ENCODE measurements at regions not wholly inside any gene's neighbourhood (a gene's known extent, or its start where the extent isn't known, plus 50 kb on each side); places are given as distances from the start of the nearest gene placed in this dataset.

DNA sequence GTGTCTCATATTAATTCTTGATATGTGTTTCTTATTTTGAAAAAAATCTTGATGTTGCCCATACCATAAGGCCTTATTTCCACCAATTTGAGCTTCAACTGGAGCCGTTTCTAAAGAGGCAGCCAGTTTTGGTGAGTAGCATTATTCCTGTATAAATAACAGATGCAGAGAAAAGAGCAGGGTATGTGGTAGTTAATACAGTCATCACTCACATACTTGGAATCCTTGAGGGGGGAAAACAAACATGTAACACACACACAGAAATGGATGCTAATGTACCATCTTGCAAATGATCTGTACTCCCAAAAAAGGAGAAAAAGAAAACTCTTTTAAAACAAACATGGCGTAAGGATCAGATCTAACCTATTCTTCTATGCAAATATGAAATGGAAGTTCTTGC is 389.7 kb downstream of the GPM6A start:
- Histone ChIP-seq H3K27me3 (ENCODE audit: control insufficient read depth, insufficient read depth, low read length, poor library complexity, severe bottlenecking) (no peaks in the 10 kb centered on the region), H3K4me3 (ENCODE audit: low read length) (no peak overlapping the region), H3K27ac (ENCODE audit: low read depth, low read length) (no peak overlapping the region), H3K9ac (ENCODE audit: extremely low read depth, low read length, poor library complexity, severe bottlenecking) (no peak overlapping the region), H3K4me1 (ENCODE audit: control insufficient read depth, insufficient read depth, low read length) (no peaks in the 10 kb centered on the region), H3K36me3 (ENCODE audit: control insufficient read depth, insufficient read depth, low read length) (no peaks in the 10 kb centered on the region), H3K9me3 (ENCODE audit: control insufficient read depth, low read length) (no peaks in the 10 kb centered on the region)
- H3K27ac Mint-ChIP-seq, result no peak overlapping the region
- peaks cover 6% of the 10 kb centered on the region for H3K4me1 Mint-ChIP-seq
- no peaks in the 10 kb centered on the region for H3K27me3 Mint-ChIP-seq (ENCODE audit: insufficient read depth)
- no peak overlapping the region for H3K4me3 Mint-ChIP-seq
- TF ChIP-seq, protein P1, sequence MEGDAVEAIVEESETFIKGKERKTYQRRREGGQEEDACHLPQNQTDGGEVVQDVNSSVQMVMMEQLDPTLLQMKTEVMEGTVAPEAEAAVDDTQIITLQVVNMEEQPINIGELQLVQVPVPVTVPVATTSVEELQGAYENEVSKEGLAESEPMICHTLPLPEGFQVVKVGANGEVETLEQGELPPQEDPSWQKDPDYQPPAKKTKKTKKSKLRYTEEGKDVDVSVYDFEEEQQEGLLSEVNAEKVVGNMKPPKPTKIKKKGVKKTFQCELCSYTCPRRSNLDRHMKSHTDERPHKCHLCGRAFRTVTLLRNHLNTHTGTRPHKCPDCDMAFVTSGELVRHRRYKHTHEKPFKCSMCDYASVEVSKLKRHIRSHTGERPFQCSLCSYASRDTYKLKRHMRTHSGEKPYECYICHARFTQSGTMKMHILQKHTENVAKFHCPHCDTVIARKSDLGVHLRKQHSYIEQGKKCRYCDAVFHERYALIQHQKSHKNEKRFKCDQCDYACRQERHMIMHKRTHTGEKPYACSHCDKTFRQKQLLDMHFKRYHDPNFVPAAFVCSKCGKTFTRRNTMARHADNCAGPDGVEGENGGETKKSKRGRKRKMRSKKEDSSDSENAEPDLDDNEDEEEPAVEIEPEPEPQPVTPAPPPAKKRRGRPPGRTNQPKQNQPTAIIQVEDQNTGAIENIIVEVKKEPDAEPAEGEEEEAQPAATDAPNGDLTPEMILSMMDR (conservative IDR thresholded peaks at IDR 0.05), result no peak
- WGBS, 2 experiments (ENCODE audit: insufficient coverage in 1 of 2, insufficient read length in 1 of 2), result 80% methylated on average over 2 of the region's 2 CpGs; no CpG with 5 or more reads in 1 of the 2 experiments
- no peaks in the 10 kb centered on the region for H3K9me3 Mint-ChIP-seq
- no peak for DNase-seq
- H3K36me3 Mint-ChIP-seq (ENCODE audit: low read depth), result no peaks in the 10 kb centered on the region

DNA sequence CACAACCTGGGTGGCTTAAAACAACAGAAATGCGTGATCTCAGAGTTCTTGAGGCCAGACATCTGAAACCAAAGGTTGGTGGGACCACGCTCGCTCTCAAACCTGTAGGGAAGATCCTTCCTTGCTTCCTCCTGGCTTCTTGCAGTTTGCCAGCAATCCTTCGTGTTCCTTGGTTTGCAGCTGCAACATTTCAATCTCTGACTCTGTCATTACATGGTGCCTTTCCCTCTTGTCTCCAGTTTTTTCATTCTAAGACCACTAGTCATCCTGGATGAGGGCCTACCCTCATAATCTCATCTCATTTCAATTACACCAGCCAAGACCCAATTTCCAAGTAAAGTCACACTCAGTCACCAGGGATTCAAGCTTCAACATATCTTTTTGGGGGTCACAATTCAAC is 388.0 kb downstream of the GPM6A start:
- Mint-ChIP-seq H3K4me3 (no peak overlapping the region), H3K27me3 (ENCODE audit: insufficient read depth) (peaks cover 2% of the 10 kb centered on the region), H3K4me1 (peaks cover 6% of the 10 kb centered on the region), H3K27ac (no peak overlapping the region), H3K9me3 (peaks cover 4% of the 10 kb centered on the region), H3K36me3 (ENCODE audit: low read depth) (no peaks in the 10 kb centered on the region)
- H3K27me3 ChIP-seq (ENCODE audit: control insufficient read depth, insufficient read depth, low read length, poor library complexity, severe bottlenecking), result no peaks in the 10 kb centered on the region
- H3K4me1 ChIP-seq (ENCODE audit: control insufficient read depth, insufficient read depth, low read length), result no peaks in the 10 kb centered on the region
- no peak overlapping the region for H3K4me3 ChIP-seq (ENCODE audit: low read length)
- no peaks in the 10 kb centered on the region for H3K36me3 ChIP-seq (ENCODE audit: control insufficient read depth, insufficient read depth, low read length)
- no peaks in the 10 kb centered on the region for H3K9me3 ChIP-seq (ENCODE audit: control insufficient read depth, low read length)
- WGBS, 2 experiments (ENCODE audit: insufficient coverage in 1 of 2, insufficient read length in 1 of 2), result 92 to 95% methylated on average over 4 of the region's 4 CpGs
- no peak for DNase-seq
- TF ChIP-seq, protein P1 (conservative IDR thresholded peaks at IDR 0.05), result no peak
- no peak overlapping the region for H3K9ac ChIP-seq (ENCODE audit: extremely low read depth, low read length, poor library complexity, severe bottlenecking)
- no peak overlapping the region for H3K27ac ChIP-seq (ENCODE audit: low read depth, low read length)

DNA sequence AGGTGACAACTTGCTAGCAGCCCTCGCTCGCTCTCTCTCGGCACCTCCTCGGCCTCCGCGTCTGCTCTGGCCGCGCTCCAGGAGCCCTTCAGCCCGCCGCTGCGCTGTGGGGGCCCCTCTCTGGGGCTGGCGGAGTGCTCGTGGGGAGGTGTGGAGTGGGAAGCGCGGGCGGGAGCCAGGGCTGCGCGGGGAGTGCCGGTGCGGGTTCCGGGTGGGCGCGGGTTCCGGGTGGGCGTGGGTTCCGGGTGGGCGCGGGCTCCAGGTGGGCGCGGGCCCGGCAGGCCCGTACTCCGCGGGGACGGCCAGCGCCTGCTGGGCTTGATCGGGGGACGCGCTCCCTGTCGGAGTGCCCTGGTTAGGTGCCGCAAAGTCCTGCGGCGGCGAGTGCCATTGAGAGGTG is 384.3 kb downstream of the GPM6A start:
- no peak overlapping the region for H3K4me3 Mint-ChIP-seq
- H3K36me3 ChIP-seq (ENCODE audit: control insufficient read depth, insufficient read depth, low read length), result no peaks in the 10 kb centered on the region
- H3K36me3 Mint-ChIP-seq (ENCODE audit: low read depth), result no peaks in the 10 kb centered on the region
- no peaks in the 10 kb centered on the region for H3K4me1 ChIP-seq (ENCODE audit: control insufficient read depth, insufficient read depth, low read length)
- H3K9me3 ChIP-seq (ENCODE audit: control insufficient read depth, low read length), result no peaks in the 10 kb centered on the region
- H3K27me3 ChIP-seq (ENCODE audit: control insufficient read depth, insufficient read depth, low read length, poor library complexity, severe bottlenecking), result no peaks in the 10 kb centered on the region
- WGBS, 2 experiments (ENCODE audit: insufficient coverage in 1 of 2, insufficient read length in 1 of 2), result 93 to 100% methylated on average over 2 to 37 of the region's 44 CpGs
- TF ChIP-seq, protein P1 (conservative IDR thresholded peaks at IDR 0.05), result no peak
- peaks cover 2% of the 10 kb centered on the region for H3K27me3 Mint-ChIP-seq (ENCODE audit: insufficient read depth)
- H3K27ac Mint-ChIP-seq, result no peak overlapping the region
- no peaks in the 10 kb centered on the region for H3K4me1 Mint-ChIP-seq
- peaks cover 4% of the 10 kb centered on the region for H3K9me3 Mint-ChIP-seq
- no peak overlapping the region for H3K9ac ChIP-seq (ENCODE audit: extremely low read depth, low read length, poor library complexity, severe bottlenecking)
- H3K4me3 ChIP-seq (ENCODE audit: low read length), result no peak overlapping the region
- no peak overlapping the region for H3K27ac ChIP-seq (ENCODE audit: low read depth, low read length)
- no peak for DNase-seq

Data from endodermal cell (in vitro differentiated cells).